ENCODE measurements at regions not wholly inside any gene's neighbourhood (a gene's known extent, or its start where the extent isn't known, plus 50 kb on each side); places are given as distances from the start of the nearest gene placed in this dataset.

DNA sequence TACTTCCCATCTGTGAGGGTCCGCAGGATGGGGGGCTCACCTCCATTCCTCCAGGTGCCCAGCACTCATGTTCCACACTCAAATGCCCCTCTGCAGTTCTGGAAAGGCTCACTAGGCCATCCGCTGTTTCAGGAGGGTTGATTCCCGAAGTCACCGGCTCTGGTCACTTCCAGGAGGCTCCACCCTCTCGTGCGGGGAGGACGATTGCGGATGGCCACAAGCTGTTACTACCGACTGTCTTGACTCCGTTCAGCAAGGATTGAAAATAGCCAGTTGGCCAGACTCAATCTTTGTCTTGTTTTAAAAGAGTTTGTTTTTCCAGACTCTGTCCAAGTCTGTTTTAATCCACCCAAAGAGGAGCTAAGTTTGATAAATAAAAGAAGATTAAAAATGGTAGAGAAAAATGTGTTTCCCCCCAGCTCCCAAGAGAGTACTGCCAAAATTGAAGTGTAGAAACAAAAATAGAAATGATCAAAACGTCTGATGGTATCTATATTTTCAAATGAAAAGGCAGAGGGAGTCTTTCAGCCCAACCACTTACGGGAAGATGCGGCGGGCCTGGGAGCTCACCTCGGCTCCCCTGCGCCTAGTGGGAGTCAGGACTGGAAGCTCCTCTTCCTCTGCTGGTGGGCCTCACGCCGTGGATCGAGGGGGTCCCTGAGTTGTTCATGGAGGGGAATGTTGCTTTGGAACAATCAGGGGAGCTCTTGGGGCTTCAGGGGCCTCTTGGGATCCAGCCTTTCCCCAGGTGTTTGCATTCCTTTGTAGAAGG lies 1280.8 kb downstream of the BRD1 start (continued):
- TF ChIP-seq JUNB (IDR thresholded peaks at IDR 0.05; ENCODE audit: unreplicated experiment), result no peak

DNA sequence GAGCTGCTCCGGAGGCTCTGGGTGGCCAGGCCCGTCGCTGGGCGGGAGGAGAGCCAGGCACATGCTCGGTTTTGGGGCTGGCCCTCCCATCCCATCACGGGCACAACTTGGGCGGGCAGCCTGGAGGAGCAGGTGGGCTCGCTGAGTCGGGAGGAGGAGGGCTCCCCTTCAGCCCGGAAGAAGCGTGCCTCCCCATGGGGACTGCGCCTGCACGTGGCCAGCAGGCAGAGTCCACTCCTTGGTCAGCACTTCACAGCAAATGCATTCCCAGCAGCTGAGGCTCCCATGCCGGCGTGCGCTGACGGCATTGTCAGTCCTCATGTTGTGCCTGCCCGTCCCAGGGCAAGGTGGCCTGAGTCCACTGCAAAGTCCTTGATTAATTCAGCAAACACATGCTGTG lies 1281.7 kb downstream of the BRD1 start:
- no peaks in the 10 kb centered on the region for H3K36me3 ChIP-seq (ENCODE audit: insufficient read depth)
- H3K9me3 Mint-ChIP-seq, result no peaks in the 10 kb centered on the region
- no peak for ATAC-seq
- no peaks in the 10 kb centered on the region for H3K79me2 ChIP-seq (replicated peaks; ENCODE audit: insufficient read depth)
- no peak overlapping the region for H3K27ac Mint-ChIP-seq
- peaks cover 10% of the 10 kb centered on the region for H3K4me1 Mint-ChIP-seq
- H3K4me2 ChIP-seq, result no peak overlapping the region
- H3K27me3 Mint-ChIP-seq (ENCODE audit: insufficient read depth, low read depth, poor library complexity), result peaks cover 4% of the 10 kb centered on the region
- no peaks in the 10 kb centered on the region for H3F3A ChIP-seq (replicated peaks; ENCODE audit: low read depth)
- H3K4me3 Mint-ChIP-seq, result no peak overlapping the region
- H3K27me3 ChIP-seq (ENCODE audit: insufficient read depth), result no peaks in the 10 kb centered on the region
- H3K4me3 ChIP-seq, result no peak overlapping the region
- H2AFZ ChIP-seq, result no peak overlapping the region
- H3K36me3 Mint-ChIP-seq (ENCODE audit: low read depth), result no peaks in the 10 kb centered on the region; the same call in 2 of the 3 replicates
- H3K4me1 ChIP-seq (ENCODE audit: insufficient read depth), result no peaks in the 10 kb centered on the region
- no peaks in the 10 kb centered on the region for H3K9me2 ChIP-seq (ENCODE audit: insufficient read depth)
- TF ChIP-seq STAT1 (IDR thresholded peaks at IDR 0.05; ENCODE audit: unreplicated experiment), result no peak
- TF ChIP-seq EZH2phosphoT487 (IDR thresholded peaks at IDR 0.05; ENCODE audit: unreplicated experiment), result no peak
- TF ChIP-seq EZH2 (IDR thresholded peaks at IDR 0.05; ENCODE audit: low read depth, unreplicated experiment), result no peak
- TF ChIP-seq, protein P1, sequence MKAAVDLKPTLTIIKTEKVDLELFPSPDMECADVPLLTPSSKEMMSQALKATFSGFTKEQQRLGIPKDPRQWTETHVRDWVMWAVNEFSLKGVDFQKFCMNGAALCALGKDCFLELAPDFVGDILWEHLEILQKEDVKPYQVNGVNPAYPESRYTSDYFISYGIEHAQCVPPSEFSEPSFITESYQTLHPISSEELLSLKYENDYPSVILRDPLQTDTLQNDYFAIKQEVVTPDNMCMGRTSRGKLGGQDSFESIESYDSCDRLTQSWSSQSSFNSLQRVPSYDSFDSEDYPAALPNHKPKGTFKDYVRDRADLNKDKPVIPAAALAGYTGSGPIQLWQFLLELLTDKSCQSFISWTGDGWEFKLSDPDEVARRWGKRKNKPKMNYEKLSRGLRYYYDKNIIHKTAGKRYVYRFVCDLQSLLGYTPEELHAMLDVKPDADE (IDR thresholded peaks at IDR 0.05), result no peak
- TF ChIP-seq NANOG (IDR thresholded peaks at IDR 0.05; ENCODE audit: borderline replicate concordance), result no peak
- TF ChIP-seq, protein P2, sequence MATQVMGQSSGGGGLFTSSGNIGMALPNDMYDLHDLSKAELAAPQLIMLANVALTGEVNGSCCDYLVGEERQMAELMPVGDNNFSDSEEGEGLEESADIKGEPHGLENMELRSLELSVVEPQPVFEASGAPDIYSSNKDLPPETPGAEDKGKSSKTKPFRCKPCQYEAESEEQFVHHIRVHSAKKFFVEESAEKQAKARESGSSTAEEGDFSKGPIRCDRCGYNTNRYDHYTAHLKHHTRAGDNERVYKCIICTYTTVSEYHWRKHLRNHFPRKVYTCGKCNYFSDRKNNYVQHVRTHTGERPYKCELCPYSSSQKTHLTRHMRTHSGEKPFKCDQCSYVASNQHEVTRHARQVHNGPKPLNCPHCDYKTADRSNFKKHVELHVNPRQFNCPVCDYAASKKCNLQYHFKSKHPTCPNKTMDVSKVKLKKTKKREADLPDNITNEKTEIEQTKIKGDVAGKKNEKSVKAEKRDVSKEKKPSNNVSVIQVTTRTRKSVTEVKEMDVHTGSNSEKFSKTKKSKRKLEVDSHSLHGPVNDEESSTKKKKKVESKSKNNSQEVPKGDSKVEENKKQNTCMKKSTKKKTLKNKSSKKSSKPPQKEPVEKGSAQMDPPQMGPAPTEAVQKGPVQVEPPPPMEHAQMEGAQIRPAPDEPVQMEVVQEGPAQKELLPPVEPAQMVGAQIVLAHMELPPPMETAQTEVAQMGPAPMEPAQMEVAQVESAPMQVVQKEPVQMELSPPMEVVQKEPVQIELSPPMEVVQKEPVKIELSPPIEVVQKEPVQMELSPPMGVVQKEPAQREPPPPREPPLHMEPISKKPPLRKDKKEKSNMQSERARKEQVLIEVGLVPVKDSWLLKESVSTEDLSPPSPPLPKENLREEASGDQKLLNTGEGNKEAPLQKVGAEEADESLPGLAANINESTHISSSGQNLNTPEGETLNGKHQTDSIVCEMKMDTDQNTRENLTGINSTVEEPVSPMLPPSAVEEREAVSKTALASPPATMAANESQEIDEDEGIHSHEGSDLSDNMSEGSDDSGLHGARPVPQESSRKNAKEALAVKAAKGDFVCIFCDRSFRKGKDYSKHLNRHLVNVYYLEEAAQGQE (IDR thresholded peaks at IDR 0.05; ENCODE audit: unreplicated experiment), result no peak
- no peak for TF ChIP-seq ZNF331 (CRISPR knock-in tag; IDR thresholded peaks at IDR 0.05; ENCODE audit: low read depth)
- TF ChIP-seq JUNB (IDR thresholded peaks at IDR 0.05; ENCODE audit: unreplicated experiment), result no peak
- no peak for TF ChIP-seq ZNF114 (CRISPR knock-in tag; IDR thresholded peaks at IDR 0.05)
- TF ChIP-seq, protein P3, sequence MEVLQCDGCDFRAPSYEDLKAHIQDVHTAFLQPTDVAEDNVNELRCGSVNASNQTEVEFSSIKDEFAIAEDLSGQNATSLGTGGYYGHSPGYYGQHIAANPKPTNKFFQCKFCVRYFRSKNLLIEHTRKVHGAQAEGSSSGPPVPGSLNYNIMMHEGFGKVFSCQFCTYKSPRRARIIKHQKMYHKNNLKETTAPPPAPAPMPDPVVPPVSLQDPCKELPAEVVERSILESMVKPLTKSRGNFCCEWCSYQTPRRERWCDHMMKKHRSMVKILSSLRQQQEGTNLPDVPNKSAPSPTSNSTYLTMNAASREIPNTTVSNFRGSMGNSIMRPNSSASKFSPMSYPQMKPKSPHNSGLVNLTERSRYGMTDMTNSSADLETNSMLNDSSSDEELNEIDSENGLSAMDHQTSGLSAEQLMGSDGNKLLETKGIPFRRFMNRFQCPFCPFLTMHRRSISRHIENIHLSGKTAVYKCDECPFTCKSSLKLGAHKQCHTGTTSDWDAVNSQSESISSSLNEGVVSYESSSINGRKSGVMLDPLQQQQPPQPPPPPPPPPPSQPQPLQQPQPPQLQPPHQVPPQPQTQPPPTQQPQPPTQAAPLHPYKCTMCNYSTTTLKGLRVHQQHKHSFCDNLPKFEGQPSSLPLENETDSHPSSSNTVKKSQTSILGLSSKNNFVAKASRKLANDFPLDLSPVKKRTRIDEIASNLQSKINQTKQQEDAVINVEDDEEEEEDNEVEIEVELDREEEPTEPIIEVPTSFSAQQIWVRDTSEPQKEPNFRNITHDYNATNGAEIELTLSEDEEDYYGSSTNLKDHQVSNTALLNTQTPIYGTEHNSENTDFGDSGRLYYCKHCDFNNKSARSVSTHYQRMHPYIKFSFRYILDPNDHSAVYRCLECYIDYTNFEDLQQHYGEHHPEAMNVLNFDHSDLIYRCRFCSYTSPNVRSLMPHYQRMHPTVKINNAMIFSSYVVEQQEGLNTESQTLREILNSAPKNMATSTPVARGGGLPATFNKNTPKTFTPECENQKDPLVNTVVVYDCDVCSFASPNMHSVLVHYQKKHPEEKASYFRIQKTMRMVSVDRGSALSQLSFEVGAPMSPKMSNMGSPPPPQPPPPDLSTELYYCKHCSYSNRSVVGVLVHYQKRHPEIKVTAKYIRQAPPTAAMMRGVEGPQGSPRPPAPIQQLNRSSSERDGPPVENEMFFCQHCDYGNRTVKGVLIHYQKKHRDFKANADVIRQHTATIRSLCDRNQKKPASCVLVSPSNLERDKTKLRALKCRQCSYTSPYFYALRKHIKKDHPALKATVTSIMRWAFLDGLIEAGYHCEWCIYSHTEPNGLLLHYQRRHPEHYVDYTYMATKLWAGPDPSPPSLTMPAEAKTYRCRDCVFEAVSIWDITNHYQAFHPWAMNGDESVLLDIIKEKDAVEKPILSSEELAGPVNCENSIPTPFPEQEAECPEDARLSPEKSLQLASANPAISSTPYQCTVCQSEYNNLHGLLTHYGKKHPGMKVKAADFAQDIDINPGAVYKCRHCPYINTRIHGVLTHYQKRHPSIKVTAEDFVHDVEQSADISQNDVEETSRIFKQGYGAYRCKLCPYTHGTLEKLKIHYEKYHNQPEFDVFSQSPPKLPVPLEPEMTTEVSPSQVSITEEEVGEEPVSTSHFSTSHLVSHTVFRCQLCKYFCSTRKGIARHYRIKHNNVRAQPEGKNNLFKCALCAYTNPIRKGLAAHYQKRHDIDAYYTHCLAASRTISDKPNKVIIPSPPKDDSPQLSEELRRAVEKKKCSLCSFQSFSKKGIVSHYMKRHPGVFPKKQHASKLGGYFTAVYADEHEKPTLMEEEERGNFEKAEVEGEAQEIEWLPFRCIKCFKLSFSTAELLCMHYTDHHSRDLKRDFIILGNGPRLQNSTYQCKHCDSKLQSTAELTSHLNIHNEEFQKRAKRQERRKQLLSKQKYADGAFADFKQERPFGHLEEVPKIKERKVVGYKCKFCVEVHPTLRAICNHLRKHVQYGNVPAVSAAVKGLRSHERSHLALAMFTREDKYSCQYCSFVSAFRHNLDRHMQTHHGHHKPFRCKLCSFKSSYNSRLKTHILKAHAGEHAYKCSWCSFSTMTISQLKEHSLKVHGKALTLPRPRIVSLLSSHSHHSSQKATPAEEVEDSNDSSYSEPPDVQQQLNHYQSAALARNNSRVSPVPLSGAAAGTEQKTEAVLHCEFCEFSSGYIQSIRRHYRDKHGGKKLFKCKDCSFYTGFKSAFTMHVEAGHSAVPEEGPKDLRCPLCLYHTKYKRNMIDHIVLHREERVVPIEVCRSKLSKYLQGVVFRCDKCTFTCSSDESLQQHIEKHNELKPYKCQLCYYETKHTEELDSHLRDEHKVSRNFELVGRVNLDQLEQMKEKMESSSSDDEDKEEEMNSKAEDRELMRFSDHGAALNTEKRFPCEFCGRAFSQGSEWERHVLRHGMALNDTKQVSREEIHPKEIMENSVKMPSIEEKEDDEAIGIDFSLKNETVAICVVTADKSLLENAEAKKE (CRISPR knock-in tag; IDR thresholded peaks at IDR 0.05), result no peak
- TF ChIP-seq, protein P4, sequence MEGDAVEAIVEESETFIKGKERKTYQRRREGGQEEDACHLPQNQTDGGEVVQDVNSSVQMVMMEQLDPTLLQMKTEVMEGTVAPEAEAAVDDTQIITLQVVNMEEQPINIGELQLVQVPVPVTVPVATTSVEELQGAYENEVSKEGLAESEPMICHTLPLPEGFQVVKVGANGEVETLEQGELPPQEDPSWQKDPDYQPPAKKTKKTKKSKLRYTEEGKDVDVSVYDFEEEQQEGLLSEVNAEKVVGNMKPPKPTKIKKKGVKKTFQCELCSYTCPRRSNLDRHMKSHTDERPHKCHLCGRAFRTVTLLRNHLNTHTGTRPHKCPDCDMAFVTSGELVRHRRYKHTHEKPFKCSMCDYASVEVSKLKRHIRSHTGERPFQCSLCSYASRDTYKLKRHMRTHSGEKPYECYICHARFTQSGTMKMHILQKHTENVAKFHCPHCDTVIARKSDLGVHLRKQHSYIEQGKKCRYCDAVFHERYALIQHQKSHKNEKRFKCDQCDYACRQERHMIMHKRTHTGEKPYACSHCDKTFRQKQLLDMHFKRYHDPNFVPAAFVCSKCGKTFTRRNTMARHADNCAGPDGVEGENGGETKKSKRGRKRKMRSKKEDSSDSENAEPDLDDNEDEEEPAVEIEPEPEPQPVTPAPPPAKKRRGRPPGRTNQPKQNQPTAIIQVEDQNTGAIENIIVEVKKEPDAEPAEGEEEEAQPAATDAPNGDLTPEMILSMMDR (conservative IDR thresholded peaks at IDR 0.05; ENCODE audit: low read depth in 2 of 2), result no peak
- TF ChIP-seq POLR2AphosphoS5 (IDR thresholded peaks at IDR 0.05; ENCODE audit: low read depth), result no peak
- TF ChIP-seq CREB1 (CRISPR knock-in tag; IDR thresholded peaks at IDR 0.05; ENCODE audit: low read depth), result no peak
- no peaks in the 10 kb centered on the region for H4K20me1 ChIP-seq (replicated peaks; ENCODE audit: insufficient read depth)
- H3K27ac ChIP-seq (ENCODE audit: low read depth), result no peak overlapping the region
- no peak for DNase-seq (ENCODE audit: low spot score)

Data from GM23338 (cell line).